GM20000 (cell line): ENCODE measurements at regions not wholly inside any gene's neighbourhood (a gene's known extent, or its start where the extent isn't known, plus 50 kb on each side); places are given as distances from the start of the nearest gene placed in this dataset.
A peak's percentile ranks its signal among the peaks of the same experiment; 100 is the strongest.

Experiments
- DNase-seq: peaks from one replicate; pipeline ENCODE4 v3.0.0; 2012; ENCODE audit warnings: low spot score
- TF ChIP-seq, protein P1 (sequence below): IDR thresholded peaks from 2 replicates; pipeline ENCODE4 v1.5.1; 2012; ENCODE audit warnings: mild to moderate bottlenecking, control low read depth; ENCODE audit errors: extremely low read depth, missing control alignments

DNA sequence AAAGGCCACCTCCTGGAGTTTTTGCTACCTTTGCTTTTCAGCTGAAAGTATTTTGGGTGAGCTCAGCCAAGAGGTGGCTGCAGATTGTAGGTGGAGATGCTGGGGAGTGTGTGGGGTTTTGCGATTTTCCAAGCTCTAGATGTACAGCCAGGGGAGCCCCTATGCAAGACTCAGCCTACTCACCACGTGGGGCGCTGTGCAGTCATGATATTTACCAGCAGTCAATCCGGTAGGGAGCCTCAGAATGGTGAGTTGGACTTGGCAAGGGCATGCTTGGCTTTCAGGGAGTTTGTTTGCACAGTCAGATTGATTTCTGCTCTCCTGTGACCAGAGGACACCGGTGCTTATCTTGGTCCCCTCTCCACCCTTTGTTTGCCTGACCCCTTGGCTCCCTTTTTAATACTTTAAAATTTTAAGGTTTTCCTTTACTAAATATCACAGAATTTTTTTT lies 175.3 kb downstream of the UTP18 start:
- TF ChIP-seq, protein P1, sequence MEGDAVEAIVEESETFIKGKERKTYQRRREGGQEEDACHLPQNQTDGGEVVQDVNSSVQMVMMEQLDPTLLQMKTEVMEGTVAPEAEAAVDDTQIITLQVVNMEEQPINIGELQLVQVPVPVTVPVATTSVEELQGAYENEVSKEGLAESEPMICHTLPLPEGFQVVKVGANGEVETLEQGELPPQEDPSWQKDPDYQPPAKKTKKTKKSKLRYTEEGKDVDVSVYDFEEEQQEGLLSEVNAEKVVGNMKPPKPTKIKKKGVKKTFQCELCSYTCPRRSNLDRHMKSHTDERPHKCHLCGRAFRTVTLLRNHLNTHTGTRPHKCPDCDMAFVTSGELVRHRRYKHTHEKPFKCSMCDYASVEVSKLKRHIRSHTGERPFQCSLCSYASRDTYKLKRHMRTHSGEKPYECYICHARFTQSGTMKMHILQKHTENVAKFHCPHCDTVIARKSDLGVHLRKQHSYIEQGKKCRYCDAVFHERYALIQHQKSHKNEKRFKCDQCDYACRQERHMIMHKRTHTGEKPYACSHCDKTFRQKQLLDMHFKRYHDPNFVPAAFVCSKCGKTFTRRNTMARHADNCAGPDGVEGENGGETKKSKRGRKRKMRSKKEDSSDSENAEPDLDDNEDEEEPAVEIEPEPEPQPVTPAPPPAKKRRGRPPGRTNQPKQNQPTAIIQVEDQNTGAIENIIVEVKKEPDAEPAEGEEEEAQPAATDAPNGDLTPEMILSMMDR, result peak; percentile 17
- peak; percentile 25 for DNase-seq

DNA sequence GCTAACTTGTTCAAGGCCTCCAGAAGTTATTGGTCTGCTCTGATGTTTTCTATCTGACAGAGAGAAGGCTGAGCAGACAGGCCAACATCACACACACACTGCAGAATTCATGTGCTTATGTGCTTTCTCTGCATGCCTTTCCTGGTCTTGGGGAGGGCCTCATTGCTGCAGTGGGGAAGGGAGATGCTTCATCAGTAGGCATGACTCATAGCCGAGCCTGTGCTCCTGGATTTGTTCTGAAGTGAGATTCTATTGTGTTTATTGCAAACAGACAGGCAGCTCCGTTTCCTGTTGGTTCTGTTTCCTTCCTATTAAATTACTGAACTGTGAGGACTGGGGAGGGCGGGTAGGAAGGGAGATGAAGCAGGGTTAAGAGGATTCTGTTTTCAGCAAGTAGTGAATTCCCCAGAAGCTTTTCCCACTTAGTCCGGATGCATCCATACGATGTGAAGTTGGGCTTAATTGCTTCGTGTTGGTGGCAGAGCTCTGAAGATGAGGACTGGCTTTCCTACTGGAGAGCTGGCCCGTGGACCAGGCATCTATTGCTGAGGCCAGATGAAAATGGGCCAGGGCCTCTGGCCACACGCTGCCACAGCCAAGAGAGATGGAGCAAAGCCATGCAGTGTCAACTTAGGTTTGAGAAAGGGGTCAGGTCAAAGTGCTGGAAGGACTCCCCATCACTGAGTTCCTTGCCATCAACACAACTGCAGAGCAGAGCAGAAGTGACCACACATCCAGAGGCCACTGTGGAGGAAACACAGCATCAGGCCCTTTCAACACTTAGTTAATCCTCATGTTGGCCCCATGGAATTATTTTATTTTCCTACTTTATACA lies 179.3 kb downstream of the UTP18 start:
- no peak for DNase-seq
- TF ChIP-seq, protein P1, result no peak

DNA sequence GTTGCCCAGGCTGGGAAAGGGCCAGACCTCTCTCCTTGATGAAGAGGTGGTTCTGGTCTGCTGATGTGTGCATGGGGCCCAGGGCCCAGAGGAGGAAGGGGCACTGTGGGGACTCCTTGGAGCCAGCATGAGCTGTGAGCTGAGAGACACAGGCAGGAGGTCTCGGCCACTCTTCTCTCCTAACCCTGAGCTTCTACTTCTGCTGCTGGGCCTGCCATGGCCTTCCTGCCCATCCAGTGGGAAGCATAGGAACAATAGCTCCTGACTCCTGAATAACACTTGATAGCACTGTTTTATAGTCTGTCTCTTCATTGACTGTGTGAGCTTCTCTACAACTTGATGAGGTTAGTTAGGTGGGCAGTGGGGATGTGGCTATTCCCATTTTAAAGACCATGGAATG lies 181.1 kb downstream of the UTP18 start:
- DNase-seq, result no peak
- TF ChIP-seq, protein P1, result no peak

DNA sequence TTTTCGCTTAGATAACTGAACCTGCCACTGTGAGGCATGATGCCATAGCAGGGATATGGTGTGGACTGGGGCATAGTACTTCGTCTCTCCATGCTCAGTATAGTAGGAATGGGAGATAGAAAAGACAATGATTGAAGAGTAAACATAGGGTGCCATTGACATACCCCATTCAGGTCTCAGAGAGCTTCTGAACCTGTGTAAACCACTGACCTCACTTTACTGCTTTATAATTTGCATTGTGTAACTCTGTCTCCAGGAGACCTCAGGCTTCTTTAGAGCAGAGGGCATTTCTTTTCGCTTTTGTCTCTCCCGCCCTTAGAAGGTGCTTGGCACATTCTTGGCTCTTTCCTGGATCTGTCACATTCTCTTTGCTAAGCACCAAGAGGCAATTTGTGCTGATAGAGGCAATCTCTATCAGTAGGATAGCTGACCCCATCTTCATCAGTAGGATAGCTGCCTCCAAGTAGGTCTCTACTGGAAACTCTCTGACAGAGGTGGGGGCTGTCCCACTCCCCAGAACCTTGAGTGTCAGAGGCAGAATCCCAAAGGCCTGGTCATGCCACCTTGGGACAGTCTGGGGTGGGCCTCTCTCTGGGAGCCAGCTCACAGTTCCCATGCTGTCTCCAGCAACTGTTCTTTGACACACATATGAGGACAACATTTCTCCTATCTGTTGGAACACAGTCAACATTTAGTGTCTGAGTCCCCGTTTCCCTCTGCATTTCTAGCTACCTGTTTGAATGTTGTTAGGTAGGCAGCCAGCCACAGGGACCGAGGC lies 181.9 kb downstream of the UTP18 start:
- DNase-seq, result no peak
- TF ChIP-seq, protein P1, result no peak

DNA sequence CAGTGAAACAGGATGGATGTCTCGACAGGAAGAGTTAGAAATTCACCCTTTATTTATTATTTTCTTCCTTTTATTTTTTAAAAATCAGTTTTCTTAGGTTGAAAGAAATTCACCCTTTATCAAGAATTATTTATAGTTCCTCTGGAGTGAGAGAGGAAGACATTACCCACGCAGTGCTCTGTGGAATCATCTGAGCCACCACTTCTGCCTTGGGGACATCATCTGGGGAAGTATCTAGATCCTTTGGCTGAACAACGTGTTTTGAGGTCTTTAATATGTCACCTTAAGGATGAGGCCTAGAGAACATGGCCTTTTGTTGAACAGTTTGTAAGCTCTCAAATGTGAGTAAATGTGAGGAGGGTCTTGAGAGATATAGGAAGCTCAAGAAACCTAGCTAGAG lies 183.3 kb downstream of the UTP18 start:
- TF ChIP-seq, protein P1, result no peak
- no peak for DNase-seq

DNA sequence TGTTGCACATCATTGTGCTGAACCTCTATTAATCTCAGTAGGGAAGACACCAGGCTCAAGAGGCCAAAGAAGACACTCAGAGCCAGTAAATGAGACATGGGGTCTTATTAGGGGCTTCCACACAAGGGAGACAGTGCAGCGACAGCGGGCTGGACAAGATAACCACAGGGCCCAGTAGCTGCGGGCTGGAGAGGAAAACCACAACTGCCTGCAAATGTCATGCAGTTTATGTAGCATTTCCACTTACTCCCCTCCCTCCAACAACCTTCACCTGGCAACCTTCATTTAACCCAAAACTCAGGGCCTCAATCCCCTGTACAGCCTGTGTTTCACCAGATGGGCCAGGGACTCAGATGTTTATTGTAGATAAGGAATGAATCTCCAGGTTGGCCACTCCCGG lies 185.6 kb downstream of the UTP18 start:
- TF ChIP-seq, protein P1, result no peak
- no peak for DNase-seq

DNA sequence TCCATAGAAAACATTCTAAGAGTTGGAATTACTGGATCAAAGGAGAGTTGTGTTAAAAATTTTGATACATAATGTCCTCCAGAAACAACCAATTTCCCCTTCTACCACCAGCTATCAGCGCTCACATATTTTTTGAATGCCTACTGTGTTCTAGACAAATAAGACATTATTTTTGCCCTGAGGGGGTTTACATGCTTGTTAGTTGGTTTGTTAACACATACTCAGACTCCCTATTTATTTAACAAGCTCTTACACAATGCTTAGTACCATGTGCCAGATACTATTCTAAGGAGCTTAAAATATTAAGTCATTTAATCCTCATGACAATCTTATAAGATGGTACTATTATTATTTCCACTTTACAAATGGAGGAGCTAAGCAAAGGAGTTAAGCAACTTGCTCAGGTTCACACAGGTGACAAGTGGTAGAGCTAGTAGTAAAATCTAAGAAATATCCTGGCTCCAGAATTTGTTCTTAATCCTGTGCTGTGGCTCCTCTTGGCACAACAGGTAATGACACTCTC lies 194.2 kb downstream of the UTP18 start:
- TF ChIP-seq, protein P1, result no peak
- no peak for DNase-seq
